GM21737 (cell line): ENCODE measurements at regions not wholly inside any gene's neighbourhood (a gene's known extent, or its start where the extent isn't known, plus 50 kb on each side); places are given as distances from the start of the nearest gene placed in this dataset.

Source experiments
- ATAC-seq: cut with Tn5 transposase; IDR thresholded peaks from one replicate; pipeline ENCODE4 v1.9.1; 2021; ENCODE audit warnings: mild to moderate bottlenecking, moderate library complexity; ENCODE audit not compliant: unreplicated experiment

- ATAC-seq, result no peak
Measured at GRCh38 chr4:132240081-132240480, 909.0 kb upstream of the PCDH10 start.

- ATAC-seq, result no peak
Measured at GRCh38 chr4:132245319-132245718, 903.8 kb upstream of the PCDH10 start.

DNA sequence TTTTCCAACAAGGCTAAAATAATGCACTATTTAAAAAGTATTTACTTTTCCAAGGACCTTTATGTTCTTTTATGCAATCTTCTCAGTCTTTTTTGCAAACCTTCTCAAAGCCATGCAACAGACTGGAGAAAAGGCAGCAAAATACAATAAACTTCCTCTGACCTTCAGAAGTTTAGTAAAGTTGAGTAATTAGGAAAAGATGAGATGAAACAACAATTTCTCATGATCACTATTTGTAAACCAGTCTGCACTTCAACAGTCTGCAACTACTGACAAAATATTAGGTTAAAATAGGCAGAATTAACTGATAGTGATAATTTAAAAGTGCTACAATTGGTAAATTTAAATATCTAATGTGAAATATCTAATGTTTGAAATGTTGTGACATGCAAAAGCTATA is 884.9 kb upstream of the PCDH10 start:
- ATAC-seq, result no peak

DNA sequence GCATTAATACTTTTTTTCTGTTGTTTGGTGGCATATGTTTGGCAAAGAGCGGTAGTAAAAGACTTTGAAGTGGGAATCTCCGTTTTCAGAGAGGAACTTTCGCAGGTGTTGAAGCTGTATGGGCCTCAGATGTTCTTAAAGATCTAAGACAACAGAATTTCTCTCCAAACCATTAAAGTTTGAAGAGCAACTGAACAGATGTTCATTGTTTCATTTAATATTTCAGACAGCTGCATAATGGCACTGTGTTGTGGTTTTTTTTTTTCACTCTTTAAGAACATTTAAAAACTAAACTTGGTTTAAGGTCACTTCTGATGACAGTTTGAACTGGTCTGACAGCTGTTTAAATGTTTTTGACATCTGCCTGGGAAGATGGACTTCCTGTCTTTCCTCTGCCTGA is 882.7 kb upstream of the PCDH10 start:
- no peak for ATAC-seq

DNA sequence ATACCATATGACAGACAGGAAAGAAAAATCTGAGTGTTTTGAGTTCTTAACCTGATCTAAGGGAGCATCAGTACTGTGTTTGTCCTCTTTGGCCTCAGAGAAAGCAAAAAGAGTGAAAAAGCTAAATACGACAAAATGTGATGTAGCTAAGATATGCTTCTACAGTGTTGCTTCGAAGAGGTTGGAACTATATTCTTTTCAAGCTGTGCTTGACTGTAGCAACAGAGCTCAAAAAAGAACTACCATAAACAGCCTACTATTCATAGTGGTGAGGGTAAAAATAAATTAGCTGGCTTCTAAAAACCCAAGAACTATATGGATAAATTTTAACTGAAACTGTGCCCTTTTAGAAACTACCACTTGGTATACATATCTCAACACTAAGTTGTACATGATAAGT is 881.8 kb upstream of the PCDH10 start:
- ATAC-seq, result no peak

DNA sequence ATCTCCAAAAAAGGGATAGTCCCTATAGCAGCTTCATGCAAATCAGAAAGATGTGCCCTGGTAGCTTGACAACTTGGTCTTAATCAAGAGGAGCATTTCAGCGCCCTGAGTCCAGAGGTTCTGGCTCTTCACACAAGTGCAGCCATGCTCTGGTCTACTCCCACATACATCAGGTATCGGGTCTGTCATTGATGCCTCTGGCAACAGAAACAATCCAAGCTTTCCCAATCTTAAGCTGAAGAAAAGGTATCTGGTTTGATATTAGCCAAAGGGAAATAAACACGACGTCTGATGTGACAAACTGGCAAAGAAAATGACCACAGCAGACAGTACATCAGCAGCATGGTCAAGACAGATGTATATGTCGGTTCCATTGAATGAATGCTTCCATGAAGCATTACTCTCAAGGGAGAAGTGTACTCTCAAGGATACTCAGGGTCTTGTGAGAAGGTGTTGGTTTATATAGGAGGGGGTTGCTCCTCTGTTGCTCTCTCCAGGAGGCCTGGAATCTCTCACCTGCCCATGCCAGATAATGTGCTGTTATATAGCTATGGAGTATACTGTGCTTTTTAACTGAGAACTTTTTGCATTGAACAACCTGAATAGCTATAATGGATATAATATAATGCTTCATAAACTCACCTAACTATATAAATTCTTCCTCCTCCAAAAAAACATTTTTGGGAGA is 879.6 kb upstream of the PCDH10 start:
- no peak for ATAC-seq

DNA sequence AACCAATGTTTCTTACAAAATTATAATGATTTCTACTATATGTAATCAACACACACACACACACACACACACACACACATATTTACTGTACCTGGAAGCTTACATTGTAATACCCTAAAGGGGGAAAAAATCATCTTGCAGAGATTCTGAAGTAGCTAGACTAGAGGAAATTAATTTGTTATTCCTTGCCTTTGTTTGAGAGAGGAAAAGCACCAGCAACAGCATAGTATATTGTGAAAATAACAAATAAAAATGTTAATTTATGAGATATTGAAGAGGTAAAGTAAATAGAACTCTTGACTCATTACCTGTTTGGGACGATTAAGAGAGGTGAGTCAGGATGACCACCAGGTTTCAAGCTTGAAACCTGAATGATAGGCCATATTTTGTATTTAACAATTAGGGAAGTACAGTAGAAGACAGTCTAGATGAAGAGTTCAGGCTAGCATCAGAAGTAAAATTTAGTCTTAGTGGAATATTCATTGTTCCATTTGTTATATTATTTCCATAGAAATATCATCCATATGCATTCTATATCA is 873.4 kb upstream of the PCDH10 start:
- ATAC-seq, result no peak

- no peak for ATAC-seq
Measured at GRCh38 chr4:132276185-132276584, 872.9 kb upstream of the PCDH10 start.

DNA sequence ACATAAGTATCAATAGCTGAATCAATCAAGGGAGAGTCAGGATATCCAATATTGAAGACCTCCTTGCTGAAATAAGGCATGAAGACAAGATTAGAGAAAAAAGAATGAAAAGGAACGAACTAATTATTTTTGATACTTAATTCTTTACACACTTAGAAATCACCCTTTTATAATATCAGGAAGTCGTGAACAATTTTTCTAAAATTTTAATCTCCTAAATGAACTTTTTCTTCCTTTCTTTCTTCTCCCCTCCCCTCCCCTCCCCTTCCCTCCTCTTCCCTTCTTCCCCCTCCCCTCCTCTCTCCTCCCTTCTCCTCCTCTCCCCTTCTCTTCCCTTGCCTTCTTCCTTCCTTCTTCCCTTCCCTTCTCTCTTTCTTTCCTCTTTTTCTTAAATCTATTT is 872.1 kb upstream of the PCDH10 start:
- no peak for ATAC-seq

- no peak for ATAC-seq
Measured at GRCh38 chr4:132281733-132282132, 867.4 kb upstream of the PCDH10 start.

GRCh38 chr4:132284910-132285426 is 864.1 kb upstream of the PCDH10 start:
- no peak for ATAC-seq

DNA sequence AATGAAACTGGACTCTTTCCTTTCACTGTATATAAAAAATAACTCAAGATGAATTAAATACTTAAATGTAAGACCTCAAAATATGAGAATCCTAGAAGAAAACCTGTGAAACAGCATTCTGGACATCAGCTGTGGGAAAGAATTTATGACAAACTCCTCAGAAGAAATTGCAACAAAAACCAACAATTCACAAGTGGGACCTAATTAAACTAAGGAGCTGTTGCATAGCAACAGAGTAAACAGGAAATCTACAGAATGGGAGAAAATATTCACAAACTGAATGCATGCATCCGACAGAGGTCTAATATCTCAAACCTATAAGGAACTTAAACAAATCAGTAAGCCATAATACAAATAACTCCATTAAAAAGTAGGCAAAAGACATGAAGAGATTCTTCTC is 851.7 kb upstream of the PCDH10 start:
- ATAC-seq, result no peak

- no peak for ATAC-seq
Measured at GRCh38 chr4:132299841-132300240, 849.3 kb upstream of the PCDH10 start.

DNA sequence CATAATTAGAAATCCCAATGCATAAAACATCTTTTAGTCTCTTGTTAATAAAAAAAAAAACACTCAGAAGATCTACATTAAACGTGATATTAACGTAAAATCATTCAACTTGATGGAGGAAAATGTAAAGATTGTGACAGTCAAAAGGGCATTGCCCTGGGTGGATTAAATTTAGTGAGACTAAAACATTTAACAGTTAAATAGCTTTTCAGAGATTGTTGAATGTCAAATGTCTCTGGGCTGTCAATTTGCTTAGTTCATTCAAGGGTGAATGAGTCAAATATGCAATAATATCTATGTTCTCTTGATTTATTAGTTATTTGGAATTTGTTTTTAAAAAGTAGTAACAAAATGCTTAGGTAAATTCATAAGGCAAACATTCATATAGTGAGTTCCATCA is 836.6 kb upstream of the PCDH10 start:
- no peak for ATAC-seq

DNA sequence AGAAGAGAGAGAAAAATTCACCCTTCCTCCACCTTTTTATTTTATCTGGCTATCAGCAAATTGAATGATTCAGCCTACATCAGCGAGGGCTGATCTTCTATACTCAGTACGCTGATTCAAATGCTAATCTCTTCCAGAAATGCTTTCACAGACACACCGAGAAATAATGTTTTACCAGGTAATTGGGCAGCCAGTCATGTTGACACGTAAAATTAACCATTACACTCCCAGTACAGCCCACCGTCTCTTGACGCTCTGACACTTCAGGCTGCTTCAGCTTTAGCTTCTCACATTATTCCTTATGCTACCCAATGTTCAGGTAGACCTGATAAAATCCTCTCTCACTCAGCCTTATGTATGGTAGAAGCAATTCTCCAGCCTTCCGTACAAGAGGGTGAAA is 835.2 kb upstream of the PCDH10 start:
- ATAC-seq, result no peak

GRCh38 chr4:132316738-132317137 is 832.4 kb upstream of the PCDH10 start:
- ATAC-seq, result no peak

- ATAC-seq, result no peak
Measured at GRCh38 chr4:132317923-132318322, 831.2 kb upstream of the PCDH10 start.

- ATAC-seq, result no peak
Measured at GRCh38 chr4:132328761-132329160, 820.3 kb upstream of the PCDH10 start.

DNA sequence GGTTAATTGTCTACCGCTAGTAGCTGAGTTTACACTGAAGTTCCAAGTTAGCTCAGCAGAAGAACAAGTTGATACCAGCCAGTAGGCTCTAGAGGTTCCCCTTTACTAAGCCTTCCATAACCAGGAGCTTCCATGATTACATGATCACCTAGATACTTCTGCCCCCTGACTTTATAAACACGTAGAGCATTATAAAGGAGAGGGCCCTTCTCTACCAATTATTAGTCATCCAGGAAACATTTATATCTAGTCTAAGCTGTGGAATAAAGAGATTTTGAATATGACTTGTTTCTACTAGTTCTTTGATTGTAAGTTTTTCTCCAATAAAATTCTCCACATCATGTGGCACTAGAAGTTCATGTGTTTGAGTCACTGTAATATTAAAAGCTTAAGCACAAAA is 818.1 kb upstream of the PCDH10 start:
- no peak for ATAC-seq

GRCh38 chr4:132332932-132333723 is 816.0 kb upstream of the PCDH10 start:
- no peak for ATAC-seq

GRCh38 chr4:132333724-132334047 is 815.4 kb upstream of the PCDH10 start:
- no peak for ATAC-seq

- ATAC-seq, result no peak
Measured at GRCh38 chr4:132334081-132334480, 815.0 kb upstream of the PCDH10 start.
